HG03064 (cell line): ENCODE measurements at regions not wholly inside any gene's neighbourhood (a gene's known extent, or its start where the extent isn't known, plus 50 kb on each side); places are given as distances from the start of the nearest gene placed in this dataset.

ENCODE experiments used
- ATAC-seq: cut with Tn5 transposase; IDR thresholded peaks from one replicate; pipeline ENCODE4 v1.9.1; 2021; ENCODE audit warnings: low read depth; ENCODE audit not compliant: unreplicated experiment

DNA sequence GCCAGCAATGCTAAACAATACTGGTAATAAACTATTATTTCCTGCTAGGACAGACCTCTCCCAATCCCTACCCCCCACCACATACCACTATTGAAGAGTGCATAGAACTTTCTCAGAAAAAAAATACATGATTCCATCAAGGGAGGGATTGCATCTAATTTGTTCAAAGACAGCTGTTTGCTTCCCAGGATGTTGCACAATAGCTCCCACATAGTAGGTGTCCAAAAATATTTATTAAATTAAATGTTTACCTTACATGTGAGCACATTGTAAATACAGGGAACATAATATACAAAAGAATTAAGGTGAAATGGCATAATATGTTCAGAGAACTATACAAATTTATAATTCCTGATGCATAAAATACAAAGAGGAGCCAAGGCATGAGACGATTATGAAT lies 1111.8 kb upstream of the LCORL start:
- no peak for ATAC-seq

DNA sequence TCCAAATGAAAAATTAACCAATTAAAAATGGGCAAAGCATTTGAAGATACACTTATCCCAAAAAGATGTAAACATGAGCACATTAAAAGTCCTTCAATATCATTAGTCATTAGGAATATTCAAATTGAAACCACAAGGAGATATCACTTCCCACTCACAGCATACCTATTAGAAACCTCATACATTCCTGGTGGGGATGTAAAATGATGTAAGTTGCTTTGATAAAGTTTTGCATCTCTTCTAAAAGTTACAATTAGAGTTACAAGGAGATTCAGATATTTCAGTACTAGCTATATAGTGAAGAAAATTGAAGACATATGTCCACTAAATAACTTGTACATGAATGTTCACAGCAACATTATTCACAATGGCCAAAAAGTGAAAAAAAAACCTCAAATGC lies 1109.3 kb upstream of the LCORL start:
- ATAC-seq: no peak

DNA sequence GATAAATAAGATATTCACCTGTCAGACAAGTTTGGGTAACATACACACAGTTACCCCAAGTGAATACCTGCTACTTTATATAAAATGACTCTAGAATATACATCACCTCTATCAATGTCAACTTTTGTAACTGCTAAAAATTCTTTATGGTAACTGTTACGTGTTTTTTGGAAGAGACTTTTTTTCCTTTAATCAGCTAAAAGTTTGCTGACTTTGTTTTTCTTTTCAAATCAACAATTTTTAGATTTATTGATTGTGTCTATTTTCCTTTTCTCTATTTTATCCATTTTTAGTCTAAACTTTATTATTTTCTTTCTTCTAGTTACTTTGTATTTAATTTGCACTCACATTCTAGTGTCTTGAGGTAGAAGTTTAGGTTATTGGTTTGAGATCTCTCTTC lies 1106.6 kb upstream of the LCORL start:
- no peak for ATAC-seq

DNA sequence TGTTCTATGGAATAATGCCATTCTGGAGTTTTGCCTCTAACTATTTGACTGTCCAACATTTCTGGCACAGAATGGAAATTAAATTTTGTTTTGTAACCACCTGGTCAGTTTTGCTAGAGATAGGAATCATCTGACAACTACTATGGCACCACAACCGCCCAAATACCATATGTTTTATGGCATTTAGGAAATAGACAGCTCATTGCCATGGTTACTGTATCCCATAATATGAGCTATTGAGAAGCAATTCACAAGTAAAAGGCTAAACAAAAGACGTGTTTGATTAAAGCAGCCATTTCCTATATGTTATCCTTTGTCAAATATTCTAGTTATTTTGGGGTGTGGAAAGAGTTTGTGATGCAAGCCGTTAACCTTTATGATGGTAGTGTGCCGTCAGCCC lies 1105.3 kb upstream of the LCORL start:
- no peak for ATAC-seq

DNA sequence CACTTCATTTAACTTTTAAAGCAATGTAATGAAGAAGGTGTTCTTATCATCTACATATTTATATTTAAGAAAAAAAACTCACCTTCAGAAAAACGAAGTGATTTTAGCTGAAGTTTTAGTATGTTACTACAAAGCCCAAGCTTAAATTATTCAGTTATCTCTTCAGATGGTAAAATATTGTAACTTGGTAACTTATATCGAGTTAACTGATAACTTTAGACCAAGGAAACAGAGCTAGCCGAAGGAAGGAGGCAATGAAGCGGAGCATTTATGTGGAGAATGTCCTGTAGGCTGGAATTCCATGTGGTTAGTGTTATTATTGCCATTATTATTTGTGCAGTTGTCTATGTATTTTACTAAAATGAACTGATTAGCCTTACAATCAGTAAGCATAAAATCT lies 1102.1 kb upstream of the LCORL start:
- no peak for ATAC-seq

DNA sequence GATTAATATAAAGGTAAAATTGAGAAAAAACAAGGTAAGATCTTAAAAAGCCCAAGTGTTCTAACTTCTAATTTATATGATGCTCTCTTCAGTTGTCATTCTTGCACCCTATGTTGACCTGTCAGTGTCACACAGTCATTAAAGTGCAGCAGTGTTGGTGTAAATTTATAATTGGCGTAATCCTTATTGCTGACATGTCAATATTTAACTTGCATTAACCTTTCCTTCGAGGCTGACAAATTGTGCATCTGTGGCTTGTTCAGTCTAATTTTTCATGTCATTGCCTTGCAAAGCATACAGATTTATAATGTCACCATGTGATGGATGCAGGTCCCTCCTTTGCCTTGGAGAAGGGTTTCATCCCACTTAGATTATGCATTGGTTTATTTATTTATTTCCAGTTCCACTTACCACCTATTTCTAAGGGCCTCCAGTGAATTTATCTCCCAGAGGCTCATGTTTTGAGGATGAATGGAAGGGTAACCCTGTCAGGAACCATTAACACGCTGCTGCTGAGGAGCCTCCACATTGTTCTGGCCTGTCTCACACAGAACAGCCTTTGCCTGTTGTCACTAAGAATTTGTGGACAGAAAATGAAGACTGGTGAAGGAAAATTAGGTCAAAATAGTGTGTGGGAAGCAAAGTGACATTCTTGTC lies 1098.5 kb upstream of the LCORL start:
- no peak for ATAC-seq

DNA sequence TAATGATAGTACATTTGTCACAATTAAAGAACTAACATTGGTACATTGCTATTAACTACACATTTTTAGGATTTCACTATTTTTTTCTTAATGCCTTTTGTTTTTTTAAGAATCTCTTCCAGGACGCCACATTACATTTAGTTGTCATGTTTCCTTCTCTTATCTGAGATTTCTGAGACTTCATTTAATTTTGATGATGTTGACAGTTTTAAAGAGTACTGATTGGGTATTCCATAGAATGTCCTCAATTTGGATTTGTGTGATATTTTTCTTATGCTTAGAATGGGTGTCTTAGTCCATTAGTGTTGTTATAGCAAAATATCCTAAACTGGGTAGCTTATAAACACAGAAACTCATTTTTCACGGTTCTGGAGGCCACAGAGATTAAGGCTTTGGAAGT lies 1095.5 kb upstream of the LCORL start:
- ATAC-seq: no peak

DNA sequence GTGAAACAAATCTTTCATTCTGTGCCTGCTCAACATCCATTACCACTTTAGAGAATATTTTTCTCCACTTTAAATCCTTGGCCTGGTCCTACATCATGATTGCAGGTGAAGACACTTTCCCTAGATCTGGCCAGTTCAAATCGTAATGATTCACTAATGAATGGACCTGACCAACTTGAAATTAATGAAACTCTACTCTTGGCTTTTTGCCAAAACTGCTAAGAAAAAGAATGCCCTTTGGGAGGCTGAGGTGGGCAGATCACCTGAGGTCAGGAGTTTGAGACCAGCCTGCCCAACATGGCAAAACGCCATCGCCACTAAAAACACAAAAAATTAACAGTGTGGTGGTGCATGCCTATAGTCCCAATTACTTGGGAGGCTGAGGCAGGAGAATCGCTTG lies 1082.6 kb upstream of the LCORL start:
- ATAC-seq: no peak

DNA sequence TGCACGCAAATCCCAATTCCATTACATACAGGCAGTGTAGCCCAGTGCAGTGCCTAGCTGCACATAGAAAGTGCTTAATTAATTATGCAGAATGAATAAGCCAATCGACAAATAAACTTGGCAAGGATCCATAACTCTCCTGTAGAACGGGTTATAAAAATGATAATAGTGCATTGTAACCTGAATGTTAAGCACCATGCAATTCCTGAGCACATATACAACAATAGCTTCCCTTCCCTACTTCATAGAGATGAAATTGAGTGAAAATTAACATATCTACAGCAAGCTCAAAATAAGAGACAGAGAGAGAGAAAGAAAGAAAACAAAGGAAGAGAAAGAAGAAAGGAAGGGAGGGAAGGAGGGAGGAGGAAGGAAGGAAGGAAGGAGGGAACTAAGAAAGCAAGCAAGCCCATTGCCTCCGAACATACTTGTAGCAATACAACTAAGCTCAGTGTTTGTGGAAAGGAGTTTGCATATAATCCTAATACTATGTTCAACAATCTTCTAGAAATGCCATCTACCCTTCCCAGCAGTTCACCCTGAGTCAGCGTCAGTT lies 1074.0 kb upstream of the LCORL start:
- no peak for ATAC-seq

DNA sequence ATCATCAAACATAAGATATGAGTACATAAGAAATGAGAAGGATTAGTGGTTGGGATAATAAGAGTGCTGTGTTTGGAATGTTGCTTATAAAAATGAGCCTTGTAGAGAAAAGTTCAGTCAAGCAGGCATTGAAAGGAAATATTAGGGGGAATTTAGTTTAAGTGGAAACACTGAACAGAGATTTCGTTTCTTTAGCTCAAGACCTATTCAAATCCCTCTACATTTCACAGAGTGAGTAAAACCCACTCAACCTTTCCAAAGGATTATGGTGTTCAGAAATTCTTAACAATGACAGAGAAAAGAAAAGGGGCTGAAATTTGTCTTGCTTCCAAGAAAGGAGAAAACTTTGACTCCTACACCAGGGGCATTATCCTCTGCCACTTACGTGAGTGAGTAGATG lies 1072.4 kb upstream of the LCORL start:
- no peak for ATAC-seq

DNA sequence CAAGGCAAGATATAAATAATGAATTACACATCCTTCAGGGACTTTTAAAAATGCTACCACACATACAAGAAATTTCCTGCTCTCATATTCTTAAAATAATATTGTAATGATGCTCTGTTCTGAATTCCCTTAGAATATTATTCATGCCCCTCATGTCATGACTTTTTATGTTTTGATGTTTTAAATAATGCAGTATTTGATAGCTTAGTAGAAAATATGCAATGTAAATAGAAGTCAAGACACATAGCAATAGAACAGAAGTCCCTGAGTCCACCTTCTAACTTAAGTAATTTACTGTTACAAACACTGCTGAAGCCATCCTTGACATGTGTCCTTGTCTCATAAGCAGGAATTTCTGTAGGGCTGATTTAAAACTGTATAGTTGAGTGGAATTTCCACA lies 1071.2 kb upstream of the LCORL start:
- ATAC-seq: no peak

DNA sequence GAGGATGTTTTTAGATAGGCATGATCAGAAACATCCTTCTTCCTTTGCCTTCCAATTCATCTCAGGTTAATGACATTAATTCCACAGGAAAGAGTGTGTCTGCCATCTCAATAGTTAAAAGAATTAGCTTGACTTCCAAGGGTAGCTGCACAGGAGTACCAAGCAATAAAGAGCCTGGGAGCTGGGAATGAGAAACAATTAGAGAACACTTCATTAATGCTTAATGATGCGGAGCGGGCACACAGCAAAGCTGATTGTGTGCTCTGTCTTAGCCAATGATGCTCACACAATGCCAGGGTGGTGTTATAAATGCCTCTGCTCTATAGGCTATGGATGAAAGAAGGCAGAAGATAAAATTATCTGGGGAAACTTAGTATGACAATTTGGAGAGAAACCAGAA lies 1052.5 kb upstream of the LCORL start:
- no peak for ATAC-seq

DNA sequence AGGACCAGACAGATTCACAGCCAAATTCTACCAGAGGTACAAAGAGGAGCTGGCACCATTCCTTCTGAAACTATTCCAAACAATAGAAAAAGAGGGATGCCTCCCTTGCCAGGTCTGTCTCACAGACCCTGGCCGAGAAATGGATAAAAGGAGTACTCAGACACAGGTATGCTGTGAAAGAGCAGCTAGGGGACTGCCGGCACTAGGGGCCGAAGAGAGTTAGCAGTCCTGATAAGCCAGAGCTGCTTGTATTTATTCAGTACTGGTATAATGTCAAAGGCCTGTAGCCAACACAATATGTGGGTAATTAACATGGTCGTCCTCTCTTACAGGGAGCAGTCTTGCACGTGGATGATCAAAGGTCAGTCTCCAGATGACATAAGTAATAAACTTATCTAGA lies 1042.1 kb upstream of the LCORL start:
- ATAC-seq: no peak

DNA sequence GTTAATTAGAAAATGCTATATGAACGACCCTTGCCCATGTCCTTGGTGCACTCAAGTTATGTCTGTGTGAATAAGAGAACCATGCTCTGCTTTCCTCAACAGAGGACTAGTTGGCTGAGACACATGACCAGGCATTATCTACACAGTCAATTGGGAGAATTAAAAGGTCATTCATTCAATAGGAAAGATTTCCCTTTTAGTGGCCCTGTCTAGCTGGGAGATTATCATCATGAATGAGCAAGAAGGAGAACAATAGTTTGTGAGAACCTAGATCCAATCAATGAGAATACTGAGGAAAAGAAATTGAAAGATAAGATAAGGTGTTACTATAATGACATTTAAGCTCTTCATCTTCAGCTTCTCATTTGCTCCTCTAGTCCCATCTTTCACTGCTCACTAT lies 1033.4 kb upstream of the LCORL start:
- ATAC-seq: no peak

DNA sequence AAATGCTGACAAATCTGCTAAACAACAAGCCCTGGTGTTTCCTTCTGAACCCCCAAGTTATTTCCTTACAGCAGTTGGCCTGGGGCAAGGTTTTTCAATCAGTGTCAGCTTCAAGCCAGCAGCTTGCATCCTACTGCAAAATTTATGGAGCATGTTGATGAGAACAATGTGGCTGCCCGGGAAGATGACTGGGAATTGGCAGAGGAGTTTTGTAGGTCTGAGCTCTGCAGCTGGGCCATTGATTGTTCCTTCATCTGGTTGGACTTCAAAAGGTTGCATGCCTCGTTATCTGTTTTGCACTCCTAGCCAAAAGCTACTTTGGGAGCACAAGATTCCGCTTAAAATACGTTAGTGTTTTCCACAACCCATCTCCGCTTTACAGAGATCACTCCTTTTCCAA lies 1030.3 kb upstream of the LCORL start:
- no peak for ATAC-seq

DNA sequence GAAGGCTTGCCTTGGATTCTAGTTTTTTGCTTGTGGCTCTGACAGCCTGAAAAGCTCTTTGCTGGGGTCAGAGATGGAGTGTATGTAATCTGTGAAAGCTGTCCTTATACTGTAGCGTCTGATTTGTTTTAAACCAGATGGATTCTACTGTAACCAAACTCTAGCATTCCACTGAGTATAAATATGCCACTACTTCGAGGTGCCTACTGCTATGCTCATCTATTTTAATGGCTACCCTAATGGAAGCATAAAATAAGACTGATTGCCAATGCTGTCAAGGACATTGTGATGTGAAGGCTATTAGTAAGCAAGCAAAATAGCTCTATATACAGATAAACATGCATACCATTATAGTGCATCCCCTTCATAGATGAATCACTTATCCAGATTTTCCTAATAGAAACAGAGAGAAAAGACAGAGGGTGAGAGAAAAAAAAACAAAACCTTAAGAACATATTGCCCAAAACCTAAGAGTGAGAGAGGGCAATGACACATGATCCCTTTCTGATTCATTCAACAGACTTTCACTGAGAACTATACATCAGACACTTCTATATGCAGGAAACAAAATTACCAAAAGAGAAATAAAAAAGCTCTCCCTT lies 1025.8 kb upstream of the LCORL start:
- no peak for ATAC-seq

DNA sequence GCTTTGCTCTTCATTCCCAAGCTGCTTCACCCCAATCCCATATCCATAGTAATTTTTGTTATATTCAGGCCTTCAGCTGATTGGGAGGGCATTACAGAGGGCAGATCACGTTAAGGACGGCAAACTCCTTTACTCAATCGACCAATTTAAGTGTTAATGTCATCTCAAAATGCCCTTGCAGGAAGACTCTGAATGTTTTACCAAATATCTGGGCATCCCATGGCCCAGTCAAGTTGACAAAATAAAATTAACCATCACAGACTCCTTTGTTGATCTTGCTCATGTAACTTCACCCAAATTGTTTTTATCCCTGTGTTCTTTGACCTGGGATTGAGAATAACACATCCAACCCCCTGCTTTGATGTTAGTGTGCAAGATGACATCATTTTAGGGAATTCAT lies 1018.3 kb upstream of the LCORL start:
- no peak for ATAC-seq

DNA sequence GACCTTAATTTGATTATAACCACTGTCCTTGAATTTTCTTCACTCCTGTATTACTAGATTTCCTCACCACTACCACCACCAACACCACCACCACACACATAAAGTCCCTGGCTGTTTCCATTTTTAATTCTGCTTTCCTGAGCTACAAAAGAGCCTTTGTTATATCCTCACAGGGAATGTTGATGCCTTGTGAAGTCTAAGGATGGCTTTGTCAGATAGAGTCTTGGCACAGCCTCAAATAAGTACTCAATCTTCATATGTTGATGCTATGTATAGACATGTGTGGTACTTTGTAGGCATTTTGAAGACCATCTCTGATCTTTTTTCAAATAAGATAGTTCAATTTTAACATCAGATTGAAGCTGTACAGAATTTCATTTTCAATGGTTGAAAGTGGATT lies 1016.7 kb upstream of the LCORL start:
- ATAC-seq: no peak

DNA sequence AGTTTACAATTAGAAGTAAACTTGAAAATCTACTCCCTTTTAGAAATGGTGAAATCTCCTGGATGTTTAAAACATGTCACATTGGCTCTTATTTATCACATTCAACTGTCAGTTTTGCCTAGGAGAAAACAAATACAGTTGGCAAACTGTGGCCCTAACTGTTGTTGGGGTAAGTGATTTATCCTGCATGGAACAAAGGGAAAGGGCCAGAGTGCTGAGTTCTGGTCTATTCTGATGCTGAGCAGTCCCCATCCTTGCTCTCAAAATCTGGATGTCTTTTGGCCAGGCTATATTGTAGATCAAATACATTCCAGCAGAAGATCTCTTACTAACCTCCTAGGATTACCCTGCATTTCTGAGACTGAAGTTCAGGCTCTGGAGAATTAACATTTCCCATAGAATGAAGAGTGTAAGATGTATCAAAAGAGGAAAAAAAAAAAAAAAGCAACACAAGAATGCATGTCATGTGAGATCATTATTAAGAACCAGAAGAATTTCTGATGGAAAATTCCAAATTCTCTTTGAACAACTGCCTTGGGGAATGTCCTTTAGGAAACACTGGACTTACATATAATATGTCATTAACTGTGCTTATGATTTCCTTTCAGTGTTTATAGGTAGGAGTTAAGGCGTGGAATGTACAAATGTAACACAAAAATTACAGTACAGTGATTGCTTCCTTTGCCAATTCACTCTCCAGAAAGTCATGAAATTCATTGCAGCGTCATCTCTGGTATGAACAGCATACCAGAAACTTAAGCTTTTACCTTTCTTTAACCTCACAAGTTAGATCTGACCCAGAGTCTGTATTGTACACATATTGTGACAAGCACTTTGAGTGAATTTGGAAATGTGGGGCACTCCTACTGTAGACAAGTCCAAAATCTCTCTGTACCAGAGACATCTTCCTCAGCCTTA lies 1012.5 kb upstream of the LCORL start:
- ATAC-seq: no peak

DNA sequence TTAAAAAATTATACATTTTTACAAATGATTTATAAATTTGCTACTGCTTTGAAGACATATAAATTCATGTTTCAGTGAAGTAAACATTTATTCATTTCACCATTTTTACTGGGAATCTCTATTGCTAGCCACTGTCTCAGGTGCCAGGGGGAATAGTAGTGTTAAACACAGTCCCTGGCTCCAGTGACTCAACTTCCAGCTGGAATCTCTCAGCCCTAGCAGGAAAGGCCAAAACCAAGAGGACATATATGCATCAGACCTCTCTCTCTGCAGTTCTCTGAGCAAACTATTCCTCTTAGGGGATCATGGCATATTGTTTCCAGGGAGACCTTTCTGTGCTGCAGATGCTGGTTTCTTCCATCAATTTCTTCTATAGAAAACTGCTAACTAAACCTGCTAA lies 1009.0 kb upstream of the LCORL start:
- no peak for ATAC-seq

DNA sequence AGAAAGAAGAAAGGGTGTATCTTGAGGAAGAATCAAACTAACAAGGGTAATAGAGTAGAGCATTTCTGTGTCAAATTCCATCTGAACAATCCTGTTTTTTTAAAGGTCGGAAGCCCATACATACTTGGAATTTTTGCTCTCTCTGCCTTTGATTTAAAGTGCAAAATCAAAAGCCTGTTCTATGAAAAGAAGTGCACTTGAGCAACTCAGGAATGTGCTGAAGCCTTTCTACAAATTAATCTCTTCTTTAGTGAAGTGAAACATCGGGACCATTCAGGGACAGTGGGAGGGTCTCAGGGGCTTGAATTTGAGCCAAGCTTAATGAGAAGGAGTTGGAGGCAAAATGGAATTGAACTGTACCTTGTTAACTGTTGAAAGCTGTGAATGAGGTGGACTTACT lies 1008.5 kb upstream of the LCORL start:
- no peak for ATAC-seq

DNA sequence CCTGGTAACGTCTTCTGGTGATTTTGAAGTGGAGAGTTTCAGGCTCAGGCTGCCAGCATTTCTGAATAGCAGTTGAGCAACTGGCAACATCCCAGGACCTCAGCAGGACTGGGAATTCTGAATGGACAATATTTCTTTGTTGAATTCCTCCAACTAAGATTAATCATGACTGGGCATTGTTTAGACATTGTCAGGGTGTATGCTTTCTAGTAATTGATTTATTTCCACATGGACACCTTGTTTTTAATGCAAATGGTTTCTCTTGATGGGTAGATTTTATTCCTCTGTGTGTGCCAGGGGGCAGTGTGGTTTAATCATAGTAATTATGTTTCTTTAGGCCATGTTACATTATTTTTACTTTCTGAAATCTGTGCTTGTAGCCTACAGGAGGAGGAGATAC lies 1004.7 kb upstream of the LCORL start:
- no peak for ATAC-seq
